Tibial artery (tissue), 4 donors: ENCODE measurements at regions not wholly inside any gene's neighbourhood (a gene's known extent, or its start where the extent isn't known, plus 50 kb on each side); places are given as distances from the start of the nearest gene placed in this dataset.

Experiments
- DNase-seq, 2 donors: peaks; one replicate each; pipeline ENCODE4 v3.0.0-alpha.2; 2019
- H3K27ac ChIP-seq, 2 donors: fragments of 200-600 bp; sonication (generic) in 1 of 2; 1 replicate in 1 of 2; 2 replicates in 1 of 2; pipeline ENCODE4 v1.5.1; 2018 to 2019; ENCODE audit warnings: mild to moderate bottlenecking in 1 of 2
- H3K27me3 ChIP-seq, 2 donors: fragments of 200-600 bp; sonication (generic) in 1 of 2; one replicate each; pipeline versions ENCODE4 v1.5.1 to v1.6.0; 2016 to 2019
- H3K36me3 ChIP-seq, 3 donors: fragments of 200-600 bp; sonication (generic) in 2 of 3; one replicate each; pipeline ENCODE4 v1.5.1; 2016 to 2019; ENCODE audit warnings: mild to moderate bottlenecking in 2 of 3
- H3K4me1 ChIP-seq, 4 donors: fragments of 200-600 bp; sonication (generic) in 2 of 4; 1 replicate in 3 of 4; 2 replicates in 1 of 4; pipeline ENCODE4 v1.5.1; 2016 to 2019
- H3K4me3 ChIP-seq, 2 donors: fragments of 200-600 bp; sonication (generic) in 1 of 2; 1 replicate in 1 of 2; 2 replicates in 1 of 2; pipeline ENCODE4 v1.5.1; 2018 to 2019; ENCODE audit warnings: mild to moderate bottlenecking in 2 of 2
- H3K9me3 ChIP-seq, 3 donors: fragments of 200-600 bp; sonication (generic) in 1 of 3; one replicate each; pipeline ENCODE4 v1.5.1; 2016 to 2019
- CTCF ChIP-seq, 2 experiments: fragments of 200-600 bp in 1 of 2; fragments of 450-650 bp in 1 of 2; IDR thresholded peaks; one replicate each; pipeline ENCODE4 v1.5.1; 2017 to 2019; ENCODE audit warnings: antibody characterized with exemption in 2 of 2, mild to moderate bottlenecking in 1 of 2, moderate library complexity in 1 of 2
- intact Hi-C: fragments of 100-400 bp; cut with DNase I; formaldehyde crosslinking; loops from one replicate; pipeline ENCODE4 v1.15.0; 2023; ENCODE audit warnings: low total_unique reads

- Histone ChIP-seq H3K27me3 (no peaks in the 10 kb centered on the region), H3K4me1 (peaks cover 5 to 29% (median 21%) of the 10 kb centered on the region in 4 donors), H3K4me3 (no peak overlapping the region), H3K36me3 (no peaks in the 10 kb centered on the region), H3K27ac (no peak overlapping the region), H3K9me3 (no peaks in the 10 kb centered on the region)
- DNase-seq: no peak
- TF ChIP-seq CTCF (IDR thresholded peaks at IDR 0.05): no peak
- intact Hi-C loops: no loop called here
These were observed 150.6 kb upstream of the TNRC6C start for GRCh38 chr17:77807746-77808441.

GRCh38 chr17:77808686-77809425, 149.6 kb upstream of the TNRC6C start:
- intact Hi-C loops: no loop called here
- H3K9me3 ChIP-seq: no peaks in the 10 kb centered on the region
- H3K27me3 ChIP-seq: no peaks in the 10 kb centered on the region
- no peaks in the 10 kb centered on the region for H3K36me3 ChIP-seq
- H3K27ac ChIP-seq: no peak overlapping the region
- no peak overlapping the region for H3K4me3 ChIP-seq
- H3K4me1 ChIP-seq: peaks cover 5 to 23% (median 16%) of the 10 kb centered on the region in 4 donors
- TF ChIP-seq CTCF (IDR thresholded peaks at IDR 0.05): no peak
- DNase-seq: no peak

- Histone ChIP-seq H3K4me3 (no peak overlapping the region), H3K4me1 (peaks cover 5 to 23% (median 16%) of the 10 kb centered on the region in 4 donors), H3K9me3 (no peaks in the 10 kb centered on the region), H3K27ac (no peak overlapping the region), H3K36me3 (no peaks in the 10 kb centered on the region), H3K27me3 (no peaks in the 10 kb centered on the region)
- intact Hi-C loops: no loop called here
- no peak for TF ChIP-seq CTCF (IDR thresholded peaks at IDR 0.05)
- no peak for DNase-seq
These were observed 148.7 kb upstream of the TNRC6C start for GRCh38 chr17:77809814-77810213.

- Histone ChIP-seq H3K4me3 (no peak overlapping the region), H3K9me3 (no peaks in the 10 kb centered on the region), H3K27ac (peak overlapping the region; percentile 61 to 63), H3K27me3 (no peaks in the 10 kb centered on the region), H3K36me3 (no peaks in the 10 kb centered on the region), H3K4me1 (peaks cover 5 to 23% (median 16%) of the 10 kb centered on the region in 4 donors)
- TF ChIP-seq CTCF (IDR thresholded peaks at IDR 0.05): no peak
- DNase-seq: peak; percentile 55 to 82
- intact Hi-C loops: no loop called here
These were observed 148.0 kb upstream of the TNRC6C start for GRCh38 chr17:77810536-77810935.

GRCh38 chr17:77811521-77811920, 147.0 kb upstream of the TNRC6C start:
- intact Hi-C loops: no loop called here
- Histone ChIP-seq H3K4me3 (no peak overlapping the region), H3K27ac (peak overlapping the region; percentile 61 to 63), H3K27me3 (no peaks in the 10 kb centered on the region), H3K36me3 (no peaks in the 10 kb centered on the region), H3K9me3 (no peaks in the 10 kb centered on the region), H3K4me1 (peaks cover 5 to 23% (median 16%) of the 10 kb centered on the region in 4 donors)
- peak in 1 of 2 donors; percentile 65 for DNase-seq
- TF ChIP-seq CTCF (IDR thresholded peaks at IDR 0.05): no peak
